ENCODE measurements at regions not wholly inside any gene's neighbourhood (a gene's known extent, or its start where the extent isn't known, plus 50 kb on each side); places are given as distances from the start of the nearest gene placed in this dataset.
"Not testable (repeated sequence)": the region's sequence is repeated elsewhere in the genome, so short reads cannot be mapped to it uniquely, and the experiment has no call there.

DNA sequence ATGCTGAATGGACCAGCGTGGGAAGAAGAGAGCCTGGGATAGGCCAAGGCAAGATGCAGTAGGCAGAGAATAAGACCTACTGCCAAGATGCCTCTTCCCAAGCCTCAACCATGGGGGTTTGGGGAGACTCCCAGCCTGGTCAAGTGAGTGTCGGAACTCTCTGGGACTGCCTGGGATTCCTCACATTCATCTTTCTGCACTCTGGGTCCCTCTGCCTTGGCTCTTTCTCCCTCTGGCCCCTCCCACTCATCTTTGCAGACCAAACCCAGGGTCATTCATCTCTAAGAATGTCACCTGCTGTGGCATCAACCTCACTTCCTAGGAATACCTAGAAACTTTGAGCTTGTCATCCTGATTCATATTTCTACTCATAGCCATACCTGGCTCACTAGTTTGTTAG lies 211.3 kb upstream of the HNRNPA3 start:
- H3K4me3 ChIP-seq (ENCODE audit: low read length), result no peak overlapping the region
- TF ChIP-seq ZNF274 (IDR thresholded peaks at IDR 0.05; ENCODE audit: low read depth, low read length), result no peak

DNA sequence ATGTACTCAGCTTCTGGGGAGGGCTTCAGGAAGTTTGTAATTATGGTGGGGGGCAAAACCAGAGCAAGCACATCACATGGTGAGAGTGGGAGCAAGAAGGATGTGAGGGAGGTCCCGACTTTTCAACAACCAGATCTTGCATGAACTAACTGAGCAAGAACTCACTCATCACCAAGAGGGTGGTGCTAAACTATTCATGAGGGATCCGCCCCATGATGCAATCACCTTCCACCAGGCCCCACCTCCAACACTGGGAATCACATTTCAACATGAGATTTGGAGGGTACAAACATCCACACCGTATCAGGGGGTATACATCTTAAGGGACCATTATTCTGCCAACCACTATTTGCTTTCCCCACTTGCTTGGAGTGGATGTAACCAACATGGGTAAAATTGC lies 209.6 kb upstream of the HNRNPA3 start:
- no peak for TF ChIP-seq ZNF274 (IDR thresholded peaks at IDR 0.05; ENCODE audit: low read depth, low read length)
- no peak overlapping the region for H3K4me3 ChIP-seq (ENCODE audit: low read length)

- H3K4me3 ChIP-seq (ENCODE audit: low read length), result not testable (repeated sequence)
Observed at GRCh38 chr2:177007726-177008125, 204.9 kb upstream of the HNRNPA3 start.

DNA sequence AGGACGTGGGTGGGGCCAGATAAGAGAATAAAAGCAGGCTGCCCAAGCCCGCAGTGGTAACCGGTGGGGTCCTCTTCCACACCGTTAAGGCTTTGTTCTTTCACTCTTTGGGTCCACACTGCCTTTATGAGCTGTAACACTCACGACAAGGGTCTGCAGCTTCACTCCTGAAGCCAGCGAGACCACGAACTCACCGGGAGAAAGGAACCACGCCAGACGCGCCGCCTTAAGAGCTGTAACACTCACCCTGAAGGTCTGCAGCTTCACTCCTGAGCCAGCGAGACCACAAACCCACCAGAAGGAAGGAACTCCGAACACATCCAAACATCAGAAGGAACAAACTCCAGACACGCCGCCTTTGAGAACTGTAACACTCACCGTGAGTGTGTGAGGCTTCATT lies 203.9 kb upstream of the HNRNPA3 start:
- H3K4me3 ChIP-seq (ENCODE audit: low read length), result not testable (repeated sequence)

- no peak for TF ChIP-seq ZNF274 (IDR thresholded peaks at IDR 0.05; ENCODE audit: low read depth, low read length)
- no peak overlapping the region for H3K4me3 ChIP-seq (ENCODE audit: low read length)
Observed at GRCh38 chr2:177010146-177010545, 202.4 kb upstream of the HNRNPA3 start.

DNA sequence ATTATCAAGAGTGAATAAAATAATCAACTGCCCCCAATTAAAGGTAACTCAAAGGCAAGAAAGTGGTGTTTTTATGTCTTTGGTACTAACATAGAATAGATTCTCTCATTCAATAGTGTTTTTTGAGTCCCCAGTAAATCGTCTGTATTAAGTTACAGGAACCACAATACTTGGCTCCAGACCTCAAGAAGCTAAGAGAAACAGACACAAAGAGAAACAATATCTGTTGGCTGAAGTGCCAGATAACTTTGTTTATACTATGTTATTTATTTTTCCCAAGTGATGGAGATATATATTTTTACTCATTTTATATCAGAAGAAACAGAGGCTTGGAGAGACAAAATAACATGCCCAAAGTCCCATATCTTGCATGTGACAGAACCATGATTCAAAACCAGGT lies 201.7 kb upstream of the HNRNPA3 start:
- TF ChIP-seq ZNF274 (IDR thresholded peaks at IDR 0.05; ENCODE audit: low read depth, low read length), result no peak
- H3K4me3 ChIP-seq (ENCODE audit: low read length), result no peak overlapping the region

GRCh38 chr2:177014946-177015345 lies 197.6 kb upstream of the HNRNPA3 start:
- no peak for TF ChIP-seq ZNF274 (IDR thresholded peaks at IDR 0.05; ENCODE audit: low read depth, low read length)
- no peak overlapping the region for H3K4me3 ChIP-seq (ENCODE audit: low read length)

DNA sequence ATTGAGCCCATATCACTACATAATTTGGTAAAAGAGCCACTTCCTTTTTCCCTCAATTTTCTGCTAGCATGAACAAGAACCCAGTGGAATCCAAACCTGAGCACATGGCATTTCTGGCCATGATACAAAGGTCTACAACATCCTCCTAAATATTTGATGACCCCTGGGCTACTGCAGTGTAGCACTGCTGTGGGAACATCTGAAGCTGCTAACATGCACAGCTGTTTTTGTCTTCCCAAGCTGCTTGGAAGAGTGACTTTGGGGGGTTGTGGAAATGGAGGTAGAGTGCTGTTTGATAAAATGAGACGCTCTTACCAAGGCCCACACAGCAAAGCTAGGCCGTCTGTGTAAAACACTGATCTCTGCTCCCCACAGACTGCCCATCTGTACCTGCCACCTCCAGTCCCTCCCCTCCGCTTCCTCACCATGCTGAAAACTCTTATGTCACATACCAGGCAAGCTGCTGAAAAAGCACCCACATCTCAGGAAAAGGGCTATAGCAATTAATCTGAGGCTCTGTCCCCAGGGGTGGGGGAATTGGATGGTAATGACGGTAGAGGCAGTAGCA lies 197.2 kb upstream of the HNRNPA3 start:
- TF ChIP-seq ZNF274 (IDR thresholded peaks at IDR 0.05; ENCODE audit: low read depth, low read length), result no peak
- no peak overlapping the region for H3K4me3 ChIP-seq (ENCODE audit: low read length)

GRCh38 chr2:177020524-177021119 lies 192.0 kb upstream of the HNRNPA3 start:
- TF ChIP-seq ZNF274 (IDR thresholded peaks at IDR 0.05; ENCODE audit: low read depth, low read length), result no peak
- H3K4me3 ChIP-seq (ENCODE audit: low read length), result no peak overlapping the region

DNA sequence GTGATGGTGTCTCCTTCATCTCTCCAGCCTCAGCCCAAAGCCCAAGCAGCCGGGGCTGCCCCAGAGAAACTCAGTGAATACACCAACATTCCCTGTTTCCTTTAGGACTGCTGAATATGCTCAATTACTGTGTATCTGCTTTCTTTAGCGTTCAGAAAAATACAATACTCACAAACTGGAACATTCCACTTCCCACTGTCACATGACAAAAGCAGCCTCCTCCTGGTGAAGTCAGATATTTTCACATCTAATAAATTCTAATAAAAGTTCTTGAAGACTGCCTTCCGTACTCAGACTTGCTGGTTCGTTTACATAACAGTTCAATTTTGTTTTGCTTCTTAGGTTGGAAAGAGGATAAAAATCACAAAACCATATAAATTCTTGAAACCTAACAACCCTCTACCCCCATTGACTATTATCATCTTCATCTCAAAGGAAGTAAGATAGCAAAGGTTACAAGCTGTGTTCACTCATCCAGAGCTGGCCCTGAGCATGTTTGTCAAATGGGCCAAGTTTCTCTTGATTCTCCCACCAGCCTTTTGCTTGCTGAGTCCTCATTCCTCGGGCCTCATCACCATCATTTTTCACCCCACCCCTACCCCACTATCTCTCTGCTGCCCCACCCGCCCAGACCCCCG lies 190.8 kb upstream of the HNRNPA3 start:
- TF ChIP-seq ZNF274 (IDR thresholded peaks at IDR 0.05; ENCODE audit: low read depth, low read length), result no peak
- no peak overlapping the region for H3K4me3 ChIP-seq (ENCODE audit: low read length)

- TF ChIP-seq ZNF274 (IDR thresholded peaks at IDR 0.05; ENCODE audit: low read depth, low read length), result no peak
- no peak overlapping the region for H3K4me3 ChIP-seq (ENCODE audit: low read length)
Observed at GRCh38 chr2:177024765-177025164, 187.8 kb upstream of the HNRNPA3 start.

DNA sequence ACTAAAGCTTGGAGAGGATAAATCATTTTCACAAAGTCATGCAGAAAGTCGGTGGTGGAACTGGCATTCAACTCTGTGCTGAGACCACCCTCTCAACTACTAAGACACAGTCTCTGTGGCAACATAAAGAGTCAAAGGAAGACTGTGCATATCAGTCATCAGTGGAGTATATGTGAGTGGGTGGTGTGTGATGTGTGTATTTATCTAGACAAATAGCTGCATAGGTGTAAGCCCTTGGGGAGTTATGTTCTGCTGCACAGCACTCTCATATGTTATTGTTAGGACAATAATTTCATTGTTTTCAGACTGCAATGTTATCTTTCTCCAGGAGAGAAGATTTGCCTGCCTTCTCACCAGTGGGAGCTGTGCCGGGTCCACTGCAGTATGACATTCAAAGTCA lies 186.3 kb upstream of the HNRNPA3 start:
- no peak overlapping the region for H3K4me3 ChIP-seq (ENCODE audit: low read length)
- TF ChIP-seq ZNF274 (IDR thresholded peaks at IDR 0.05; ENCODE audit: low read depth, low read length), result no peak

DNA sequence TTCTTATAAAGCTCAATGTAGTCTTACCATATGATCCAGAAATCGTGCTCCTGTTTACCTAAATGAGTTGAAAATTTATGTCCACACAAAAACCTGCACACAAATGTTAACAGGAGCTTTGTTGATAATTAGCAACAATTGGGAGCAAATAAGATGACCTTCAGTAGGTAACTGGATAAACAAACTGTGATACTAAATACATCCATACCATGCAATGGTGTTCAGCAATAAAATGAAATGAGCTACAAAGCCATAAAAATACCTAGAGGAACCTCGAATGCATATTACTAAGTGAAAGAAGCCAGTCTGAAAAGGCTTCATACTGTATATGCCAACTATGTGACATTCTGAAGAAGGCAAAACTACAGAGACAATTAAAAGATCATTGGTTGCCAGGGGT lies 185.6 kb upstream of the HNRNPA3 start:
- H3K4me3 ChIP-seq (ENCODE audit: low read length), result no peak overlapping the region
- no peak for TF ChIP-seq ZNF274 (IDR thresholded peaks at IDR 0.05; ENCODE audit: low read depth, low read length)

GRCh38 chr2:177028296-177028695 lies 184.3 kb upstream of the HNRNPA3 start:
- no peak overlapping the region for H3K4me3 ChIP-seq (ENCODE audit: low read length)
- TF ChIP-seq ZNF274 (IDR thresholded peaks at IDR 0.05; ENCODE audit: low read depth, low read length), result no peak

DNA sequence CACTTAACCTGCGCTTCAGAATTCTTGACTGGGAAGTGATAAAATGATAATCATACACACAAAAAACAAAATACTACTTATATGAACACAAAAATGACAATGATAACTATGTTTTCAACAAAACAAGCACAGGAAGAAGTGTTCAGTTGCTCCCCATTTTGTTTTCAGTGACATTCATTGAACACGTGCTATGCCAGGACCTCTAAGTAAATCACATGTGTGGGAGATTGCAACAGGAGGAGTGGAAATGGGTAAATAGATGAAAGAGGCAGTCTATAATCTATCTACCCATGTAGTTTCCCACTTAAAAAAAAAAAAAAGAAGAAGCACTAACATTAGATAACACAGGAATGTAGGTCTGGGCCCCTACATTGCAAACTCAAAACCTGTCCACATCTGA lies 183.5 kb upstream of the HNRNPA3 start:
- no peak for TF ChIP-seq ZNF274 (IDR thresholded peaks at IDR 0.05; ENCODE audit: low read depth, low read length)
- no peak overlapping the region for H3K4me3 ChIP-seq (ENCODE audit: low read length)

GRCh38 chr2:177029501-177029900 lies 183.1 kb upstream of the HNRNPA3 start:
- H3K4me3 ChIP-seq (ENCODE audit: low read length), result no peak overlapping the region
- no peak for TF ChIP-seq ZNF274 (IDR thresholded peaks at IDR 0.05; ENCODE audit: low read depth, low read length)

Measured in GM08714 (cell line).